GM12864 (cell line): ENCODE measurements at regions not wholly inside any gene's neighbourhood (a gene's known extent, or its start where the extent isn't known, plus 50 kb on each side); places are given as distances from the start of the nearest gene placed in this dataset.

Source experiments
- DNase-seq: peaks from one replicate; pipeline ENCODE4 v3.0.0-alpha.2; 2011; ENCODE audit warnings: low read depth
- H3K4me3 ChIP-seq: 2 replicates; pipeline ENCODE4 v1.5.1; 2011; ENCODE audit warnings: mild to moderate bottlenecking, low read depth, low read length, control low read depth
- CTCF ChIP-seq: IDR thresholded peaks from 2 replicates; pipeline ENCODE4 v1.5.1; 2011; ENCODE audit warnings: low read depth, mild to moderate bottlenecking, moderate library complexity, low read length, control low read depth, inconsistent platforms; ENCODE audit errors: missing control alignments

GRCh38 chr4:121439669-121440068, 58.9 kb upstream of the QRFPR start:
- no peak for TF ChIP-seq CTCF
- no peak overlapping the region for H3K4me3 ChIP-seq
- no peak for DNase-seq
